Activated CD4-positive, alpha-beta memory T cell treated with anti-CD3 and anti-CD28 coated beads, Interleukin-2, amount 10 ng/mL, durations not matched to agents 7 days and 5 days (primary cell): ENCODE measurements at regions not wholly inside any gene's neighbourhood (a gene's known extent, or its start where the extent isn't known, plus 50 kb on each side); places are given as distances from the start of the nearest gene placed in this dataset.

Source experiments
- CTCF ChIA-PET: fragments of 350-600 bp; sonication (Branson Sonifier 250); formaldehyde crosslinking; loops from one replicate; lab custom pipeline; 2021; ENCODE audit warnings: antibody characterized with exemption, inconsistent platforms; lab: Charles Lee
- POLR2A ChIA-PET: fragments of 350-600 bp; sonication (Branson Sonifier 250); formaldehyde crosslinking; loops from one replicate; lab custom pipeline; 2021; ENCODE audit warnings: antibody characterized with exemption; lab: Charles Lee
- DNase-seq: peaks from one replicate; pipeline ENCODE4 v3.0.0-alpha.2; 2020
- H3K27ac Mint-ChIP-seq: one replicate; pipeline ENCODE4 v1.8.0; 2021; ENCODE audit warnings: mild to moderate bottlenecking, mixed read lengths
- H3K27me3 Mint-ChIP-seq: one replicate; pipeline ENCODE4 v1.8.0; 2021; ENCODE audit warnings: mixed read lengths
- H3K36me3 Mint-ChIP-seq: one replicate; pipeline ENCODE4 v1.8.0; 2021; ENCODE audit warnings: low read depth, mixed read lengths
- H3K4me1 Mint-ChIP-seq: one replicate; pipeline ENCODE4 v1.8.0; 2021; ENCODE audit warnings: mixed read lengths
- H3K4me3 Mint-ChIP-seq: one replicate; pipeline ENCODE4 v1.8.0; 2021; ENCODE audit warnings: mild to moderate bottlenecking, mixed read lengths
- H3K9me3 Mint-ChIP-seq: one replicate; pipeline ENCODE4 v1.8.0; 2021; ENCODE audit warnings: mixed read lengths

GRCh38 chr16:51949282-51949681 lies 597.7 kb downstream of the TOX3 start:
- Mint-ChIP-seq H3K4me1 (no peaks in the 10 kb centered on the region), H3K9me3 (peaks cover 3% of the 10 kb centered on the region), H3K27me3 (no peaks in the 10 kb centered on the region), H3K36me3 (no peaks in the 10 kb centered on the region), H3K27ac (no peak overlapping the region), H3K4me3 (no peak overlapping the region)
- ChIA-PET POLR2A (no interaction called here), CTCF (no interaction called here)
- no peak for DNase-seq

DNA sequence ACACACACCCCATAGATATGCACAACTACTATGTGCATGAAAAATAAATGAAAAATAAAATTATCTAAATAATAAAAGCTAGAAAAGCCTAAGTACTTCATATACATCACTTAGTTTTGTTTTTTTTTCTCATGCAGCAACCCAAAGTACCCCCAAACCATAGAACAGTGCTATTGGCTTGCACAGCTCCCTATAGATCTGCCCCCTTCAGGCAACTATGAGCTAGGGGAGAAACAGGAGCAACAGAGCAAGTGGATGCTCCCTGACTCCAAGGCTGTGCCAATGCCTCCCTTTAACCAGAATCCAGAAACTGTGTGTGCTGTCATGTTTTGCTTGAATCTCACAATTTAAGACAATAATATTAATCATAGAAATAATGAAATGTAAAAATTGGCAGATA lies 605.5 kb downstream of the TOX3 start:
- POLR2A ChIA-PET: no interaction called here
- Mint-ChIP-seq H3K27ac (no peak overlapping the region), H3K4me3 (no peak overlapping the region), H3K4me1 (no peaks in the 10 kb centered on the region), H3K9me3 (peaks cover 6% of the 10 kb centered on the region), H3K27me3 (no peaks in the 10 kb centered on the region), H3K36me3 (no peaks in the 10 kb centered on the region)
- CTCF ChIA-PET: no interaction called here
- no peak for DNase-seq

GRCh38 chr16:51940183-51940582 lies 606.8 kb downstream of the TOX3 start:
- H3K27ac Mint-ChIP-seq: no peak overlapping the region
- CTCF ChIA-PET: no interaction called here
- POLR2A ChIA-PET: no interaction called here
- H3K27me3 Mint-ChIP-seq: no peaks in the 10 kb centered on the region
- DNase-seq: no peak
- no peak overlapping the region for H3K4me3 Mint-ChIP-seq
- H3K36me3 Mint-ChIP-seq: no peaks in the 10 kb centered on the region
- H3K9me3 Mint-ChIP-seq: peaks cover 11% of the 10 kb centered on the region
- no peaks in the 10 kb centered on the region for H3K4me1 Mint-ChIP-seq

- no peak overlapping the region for H3K27ac Mint-ChIP-seq
- no peak for DNase-seq
- no peaks in the 10 kb centered on the region for H3K36me3 Mint-ChIP-seq
- ChIA-PET CTCF (no interaction called here), POLR2A (no interaction called here)
- no peak overlapping the region for H3K4me3 Mint-ChIP-seq
- H3K27me3 Mint-ChIP-seq: no peaks in the 10 kb centered on the region
- no peaks in the 10 kb centered on the region for H3K4me1 Mint-ChIP-seq
- H3K9me3 Mint-ChIP-seq: peaks cover 11% of the 10 kb centered on the region
Measured at GRCh38 chr16:51939378-51939871, 607.5 kb downstream of the TOX3 start.

DNA sequence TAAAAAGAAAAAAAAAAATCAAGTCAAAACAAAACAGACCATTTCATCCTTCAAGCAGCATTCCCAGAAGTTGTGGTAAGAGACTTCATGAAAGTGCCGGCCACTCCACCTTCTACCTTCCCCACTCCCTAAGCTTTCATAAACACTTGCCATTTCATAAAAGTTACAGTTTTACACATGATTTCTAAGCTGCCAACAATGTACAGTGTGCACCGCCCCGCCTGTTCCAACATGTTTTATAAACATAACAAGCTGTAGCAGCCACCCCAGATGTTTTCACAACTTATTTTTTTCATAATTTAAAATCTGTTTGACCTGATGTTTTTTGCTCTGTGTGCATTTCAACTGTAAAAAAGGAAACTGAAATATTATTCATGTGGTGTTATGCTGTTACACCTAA lies 608.1 kb downstream of the TOX3 start:
- Mint-ChIP-seq H3K27ac (no peak overlapping the region), H3K9me3 (peaks cover 12% of the 10 kb centered on the region), H3K4me3 (no peak overlapping the region), H3K4me1 (no peaks in the 10 kb centered on the region), H3K36me3 (no peaks in the 10 kb centered on the region), H3K27me3 (no peaks in the 10 kb centered on the region)
- ChIA-PET CTCF (no interaction called here), POLR2A (no interaction called here)
- DNase-seq: no peak

GRCh38 chr16:51937771-51938170 lies 609.2 kb downstream of the TOX3 start:
- Mint-ChIP-seq H3K27ac (no peak overlapping the region), H3K36me3 (no peaks in the 10 kb centered on the region), H3K4me3 (no peak overlapping the region), H3K9me3 (peaks cover 10% of the 10 kb centered on the region), H3K4me1 (no peaks in the 10 kb centered on the region), H3K27me3 (no peaks in the 10 kb centered on the region)
- CTCF ChIA-PET: no interaction called here
- POLR2A ChIA-PET: no interaction called here
- no peak for DNase-seq

DNA sequence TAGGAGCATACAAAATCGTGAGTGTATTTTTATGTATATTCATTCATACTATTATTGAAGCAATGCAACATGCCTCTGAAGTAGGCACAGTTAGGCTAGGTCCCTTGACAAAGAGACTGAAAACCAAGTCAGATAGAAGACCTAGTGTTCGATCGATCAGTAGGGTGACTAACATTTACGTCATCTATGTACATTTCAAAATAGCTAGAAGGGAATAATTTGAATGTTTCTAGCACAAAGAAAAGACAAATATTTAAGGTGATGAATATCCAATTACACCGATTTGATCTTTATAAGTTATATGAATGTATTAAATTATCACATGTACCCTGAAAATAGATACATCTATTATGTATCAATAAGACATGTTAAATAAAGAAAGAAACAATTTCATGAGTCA lies 610.1 kb downstream of the TOX3 start:
- POLR2A ChIA-PET: no interaction called here
- CTCF ChIA-PET: no interaction called here
- Mint-ChIP-seq H3K27ac (no peak overlapping the region), H3K36me3 (no peaks in the 10 kb centered on the region), H3K9me3 (peaks cover 10% of the 10 kb centered on the region), H3K4me3 (no peak overlapping the region), H3K27me3 (no peaks in the 10 kb centered on the region), H3K4me1 (no peaks in the 10 kb centered on the region)
- DNase-seq: no peak

- Mint-ChIP-seq H3K9me3 (peaks cover 16% of the 10 kb centered on the region), H3K27ac (no peak overlapping the region), H3K27me3 (no peaks in the 10 kb centered on the region), H3K4me3 (no peak overlapping the region), H3K36me3 (no peaks in the 10 kb centered on the region), H3K4me1 (no peaks in the 10 kb centered on the region)
- ChIA-PET POLR2A (no interaction called here), CTCF (no interaction called here)
- DNase-seq: no peak
Measured at GRCh38 chr16:51932317-51932716, 614.6 kb downstream of the TOX3 start.

GRCh38 chr16:51931653-51932052 lies 615.3 kb downstream of the TOX3 start:
- H3K4me1 Mint-ChIP-seq: no peaks in the 10 kb centered on the region
- CTCF ChIA-PET: no interaction called here
- no peak overlapping the region for H3K4me3 Mint-ChIP-seq
- no peak overlapping the region for H3K27ac Mint-ChIP-seq
- H3K9me3 Mint-ChIP-seq: peaks cover 14% of the 10 kb centered on the region
- POLR2A ChIA-PET: no interaction called here
- no peaks in the 10 kb centered on the region for H3K27me3 Mint-ChIP-seq
- DNase-seq: no peak
- no peaks in the 10 kb centered on the region for H3K36me3 Mint-ChIP-seq

GRCh38 chr16:51924744-51925143 lies 622.2 kb downstream of the TOX3 start:
- no peak overlapping the region for H3K4me3 Mint-ChIP-seq
- DNase-seq: no peak
- no peaks in the 10 kb centered on the region for H3K36me3 Mint-ChIP-seq
- CTCF ChIA-PET: no interaction called here
- H3K27ac Mint-ChIP-seq: no peak overlapping the region
- H3K9me3 Mint-ChIP-seq: peaks cover 19% of the 10 kb centered on the region
- H3K27me3 Mint-ChIP-seq: no peaks in the 10 kb centered on the region
- no peaks in the 10 kb centered on the region for H3K4me1 Mint-ChIP-seq
- POLR2A ChIA-PET: no interaction called here

GRCh38 chr16:51922476-51922875 lies 624.5 kb downstream of the TOX3 start:
- Mint-ChIP-seq H3K9me3 (peaks cover 12% of the 10 kb centered on the region), H3K27ac (no peak overlapping the region), H3K4me1 (no peaks in the 10 kb centered on the region), H3K36me3 (no peaks in the 10 kb centered on the region), H3K4me3 (no peak overlapping the region), H3K27me3 (no peaks in the 10 kb centered on the region)
- ChIA-PET CTCF (no interaction called here), POLR2A (no interaction called here)
- DNase-seq: no peak

DNA sequence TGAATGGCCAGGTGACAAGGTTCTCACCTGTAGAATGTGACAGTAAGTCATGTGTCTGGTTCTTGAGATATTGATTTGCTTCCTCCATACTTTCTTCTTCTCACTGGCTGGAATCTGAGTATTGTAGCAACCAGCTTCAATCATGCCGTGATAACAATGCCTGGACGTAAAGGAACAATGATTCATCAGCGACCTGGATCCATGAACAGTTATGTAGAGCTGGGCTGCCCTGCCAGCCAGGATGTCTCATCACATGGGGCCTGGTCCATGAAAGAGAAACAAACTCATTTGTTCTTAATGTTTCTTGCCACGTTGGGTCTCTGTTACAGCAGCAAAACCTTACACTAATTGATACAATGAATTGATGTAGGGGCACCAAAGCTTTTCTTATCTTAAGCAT lies 627.2 kb downstream of the TOX3 start:
- no peaks in the 10 kb centered on the region for H3K27me3 Mint-ChIP-seq
- H3K4me1 Mint-ChIP-seq: no peaks in the 10 kb centered on the region
- peaks cover 14% of the 10 kb centered on the region for H3K9me3 Mint-ChIP-seq
- H3K27ac Mint-ChIP-seq: no peak overlapping the region
- CTCF ChIA-PET: no interaction called here
- no peak overlapping the region for H3K4me3 Mint-ChIP-seq
- no peak for DNase-seq
- no peaks in the 10 kb centered on the region for H3K36me3 Mint-ChIP-seq
- POLR2A ChIA-PET: no interaction called here

- CTCF ChIA-PET: no interaction called here
- Mint-ChIP-seq H3K27me3 (no peaks in the 10 kb centered on the region), H3K4me3 (no peak overlapping the region), H3K27ac (no peak overlapping the region), H3K4me1 (no peaks in the 10 kb centered on the region), H3K36me3 (no peaks in the 10 kb centered on the region), H3K9me3 (peaks cover 7% of the 10 kb centered on the region)
- no peak for DNase-seq
- POLR2A ChIA-PET: no interaction called here
Measured at GRCh38 chr16:51916814-51917213, 630.1 kb downstream of the TOX3 start.

GRCh38 chr16:51916231-51916630 lies 630.7 kb downstream of the TOX3 start:
- H3K4me1 Mint-ChIP-seq: no peaks in the 10 kb centered on the region
- DNase-seq: no peak
- H3K4me3 Mint-ChIP-seq: no peak overlapping the region
- no peak overlapping the region for H3K27ac Mint-ChIP-seq
- ChIA-PET POLR2A (no interaction called here), CTCF (no interaction called here)
- no peaks in the 10 kb centered on the region for H3K27me3 Mint-ChIP-seq
- peaks cover 7% of the 10 kb centered on the region for H3K9me3 Mint-ChIP-seq
- H3K36me3 Mint-ChIP-seq: no peaks in the 10 kb centered on the region

DNA sequence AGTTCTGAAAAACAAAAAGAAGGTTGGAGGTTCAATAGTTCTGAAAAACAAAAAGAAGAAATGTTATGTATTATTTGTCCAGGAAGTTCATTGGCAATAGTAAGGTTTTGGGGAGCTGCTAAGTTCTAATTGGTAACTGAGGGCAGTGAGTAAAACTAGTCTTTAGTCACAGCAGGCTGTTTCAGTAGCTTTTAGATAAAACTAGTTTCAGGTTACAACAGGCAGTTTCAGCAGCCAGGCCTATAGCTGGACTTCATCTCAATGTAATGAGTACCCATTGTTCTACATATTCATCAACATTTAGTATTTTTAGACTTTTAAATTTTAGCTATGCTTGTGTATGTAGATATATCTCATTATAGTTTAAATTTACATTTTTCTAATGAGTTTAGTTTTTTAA lies 639.3 kb downstream of the TOX3 start:
- no peaks in the 10 kb centered on the region for H3K27me3 Mint-ChIP-seq
- no peak overlapping the region for H3K4me3 Mint-ChIP-seq
- H3K4me1 Mint-ChIP-seq: no peaks in the 10 kb centered on the region
- no peak for DNase-seq
- H3K36me3 Mint-ChIP-seq: no peaks in the 10 kb centered on the region
- CTCF ChIA-PET: no interaction called here
- POLR2A ChIA-PET: no interaction called here
- H3K27ac Mint-ChIP-seq: no peak overlapping the region
- H3K9me3 Mint-ChIP-seq: peaks cover 2% of the 10 kb centered on the region
